Heart left ventricle (tissue), 16 donors: ENCODE measurements at regions not wholly inside any gene's neighbourhood (a gene's known extent, or its start where the extent isn't known, plus 50 kb on each side); places are given as distances from the start of the nearest gene placed in this dataset.
A peak's percentile ranks its signal among the peaks of the same experiment; 100 is the strongest.

ENCODE experiments used
- ATAC-seq, 4 donors: fragments of 200-7000 bp; cut with Tn5 transposase; one replicate each; pipeline ENCODE4 v1.9.1; 2020 to 2022; ENCODE audit warnings: moderate library complexity in 4 of 4, mild to moderate bottlenecking in 3 of 4, moderate number of reproducible peaks in 1 of 4
- DNase-seq, 5 donors: peaks; one replicate each; pipeline ENCODE4 v3.0.0-alpha.2; 2020
- H3K27ac ChIP-seq, 12 donors: fragments of 200-600 bp; sonication (generic) in 4 of 12; one replicate each; pipeline versions ENCODE4 v1.5.0 to v1.8.0; 2016 to 2022; ENCODE audit warnings: mild to moderate bottlenecking in 2 of 12
- H3K27me3 ChIP-seq, 9 donors: fragments of 200-600 bp; sonication (generic) in 2 of 9; one replicate each; pipeline versions ENCODE4 v1.5.1 to v1.8.0; 2016 to 2022; ENCODE audit warnings: mild to moderate bottlenecking in 3 of 9
- H3K36me3 ChIP-seq, 9 donors: fragments of 200-600 bp; sonication (generic) in 2 of 9; one replicate each; pipeline versions ENCODE4 v1.5.0 to v1.8.0; 2018 to 2022; ENCODE audit warnings: mild to moderate bottlenecking in 2 of 9
- H3K4me1 ChIP-seq, 12 donors: fragments of 200-600 bp; sonication (generic) in 4 of 12; one replicate each; pipeline versions ENCODE4 v1.5.0 to v1.8.0; 2016 to 2022; ENCODE audit warnings: mild to moderate bottlenecking in 3 of 12
- H3K4me3 ChIP-seq, 12 donors: fragments of 200-600 bp; sonication (generic) in 4 of 12; one replicate each; pipeline versions ENCODE4 v1.5.0 to v1.8.0; 2017 to 2022; ENCODE audit warnings: mild to moderate bottlenecking in 9 of 12, moderate library complexity in 4 of 12
- H3K9me3 ChIP-seq, 12 donors: fragments of 200-600 bp; sonication (generic) in 4 of 12; one replicate each; pipeline versions ENCODE4 v1.5.0 to v1.8.0; 2016 to 2022; ENCODE audit warnings: mild to moderate bottlenecking in 1 of 12
- CTCF ChIP-seq, 12 donors: fragments of 200-600 bp; sonication (generic) in 4 of 12; IDR thresholded peaks; one replicate each; pipeline versions ENCODE4 v1.5.0 to v1.8.0; 2018 to 2022; ENCODE audit warnings: antibody characterized with exemption in 12 of 12, mild to moderate bottlenecking in 5 of 12
- POLR2A ChIP-seq, 2 donors: fragments of 450-650 bp; IDR thresholded peaks; one replicate each; pipeline ENCODE4 v1.6.1; 2017; ENCODE audit warnings: antibody characterized with exemption in 2 of 2, mild to moderate bottlenecking in 2 of 2, moderate library complexity in 2 of 2
- WGBS, 4 donors: extraction: QIAGEN DNeasy Blood & Tissue Kit in 2 of 4; methylation state at CpG; one replicate each; pipeline versions ENCODE4 v1.1.5 to v1.1.7; 2013 to 2018; 5-methylcytosine and 5-hydroxymethylcytosine counted together
- intact Hi-C, 10 donors: fragments of 100-400 bp; cut with DNase I; formaldehyde crosslinking; loops; one replicate each; pipeline versions ENCODE4 v1.11.1 to v1.14.2; 2022
- donor health status: ischemic (EF 13 %, LVEDD 7.1; RV severe dilation, severe dysfunction).
- donor health status: healthy with polysubstance abuse.
- donor health status: DM: no; HTN: yes; CAD: no.
- donor health status: DM: no; HTN: no; CAD: no.
- donor health status: ischemic (EF 25% LVEDD 6.9; RV normal size, moderate dysfunction).
- donor health status: ischemic (EF 25% LVEDD 5.7; RV mildly dilated, moderate dysfunction).
- donor health status: healthy.
- donor health status: DM: yes; HTN: yes; CAD: no.
- donor health status: ischemic (EF 35%, LVEDD 5.7; RV mildly dilated, moderate dysfunction).
- donor health status: nonischemic (EF 11% LVEDD 7.7; RV severe dilation, severe dysfunction).
- donor health status: DM: yes; HTN: yes; CAD: no.
- donor health status: PGD.
- donor health status: ischemic (EF 29% LVEDD 5.4; RV normal size, mild dysfunction).
- donor health status: nonischemic (EF 23%, LVEDD 6.1; RV moderate dilation, normal function).

DNA sequence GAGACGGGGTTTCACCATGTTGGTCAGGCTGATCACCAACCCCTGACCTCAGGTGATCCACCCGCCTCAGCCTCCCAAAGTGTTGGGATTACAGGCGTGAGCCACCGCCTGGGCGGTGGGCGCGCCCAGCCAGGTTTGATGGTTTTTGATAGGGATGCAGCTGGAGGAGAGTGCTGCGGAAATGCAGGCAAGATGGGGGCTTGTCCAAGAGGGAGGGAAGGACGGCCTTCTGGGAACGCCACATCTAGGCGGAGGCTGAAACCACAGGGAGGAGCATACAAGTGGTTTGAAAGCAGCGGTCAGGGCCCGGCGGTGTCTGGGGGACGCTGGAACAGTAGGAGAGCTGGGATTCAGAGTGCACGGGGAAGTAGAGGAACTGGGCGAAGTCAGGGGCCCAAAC is 134.6 kb downstream of the VRK1 start:
- 95 to 98% (median 97%) methylated on average over 17 of the region's 17 CpGs for WGBS, 4 donors
- Histone ChIP-seq H3K4me3 (no peak overlapping the region), H3K27ac (no peak overlapping the region), H3K27me3 (no peaks in the 10 kb centered on the region), H3K36me3 (no peaks in the 10 kb centered on the region), H3K9me3 (no peaks in the 10 kb centered on the region), H3K4me1 (no peaks in the 10 kb centered on the region)
- no peak for TF ChIP-seq POLR2A (IDR thresholded peaks at IDR 0.05)
- TF ChIP-seq CTCF (IDR thresholded peaks at IDR 0.05), result no peak
- ATAC-seq (no peak), DNase-seq (no peak)
- intact Hi-C loops, result no loop called here

GRCh38 chr14:96934638-96935330 is 137.6 kb downstream of the VRK1 start:
- intact Hi-C loops, result no loop called here
- DNase-seq (no peak), ATAC-seq (no peak)
- no peaks in the 10 kb centered on the region for H3K36me3 ChIP-seq
- H3K4me1 ChIP-seq, result no peaks in the 10 kb centered on the region
- H3K4me3 ChIP-seq, result no peak overlapping the region
- TF ChIP-seq POLR2A (IDR thresholded peaks at IDR 0.05) (no peak), CTCF (IDR thresholded peaks at IDR 0.05) (no peak)
- H3K9me3 ChIP-seq, result no peaks in the 10 kb centered on the region
- no peaks in the 10 kb centered on the region for H3K27me3 ChIP-seq
- WGBS, 4 donors, result 70 to 77% (median 76%) methylated on average over 12 to 13 of the region's 13 CpGs
- H3K27ac ChIP-seq, result no peak overlapping the region

DNA sequence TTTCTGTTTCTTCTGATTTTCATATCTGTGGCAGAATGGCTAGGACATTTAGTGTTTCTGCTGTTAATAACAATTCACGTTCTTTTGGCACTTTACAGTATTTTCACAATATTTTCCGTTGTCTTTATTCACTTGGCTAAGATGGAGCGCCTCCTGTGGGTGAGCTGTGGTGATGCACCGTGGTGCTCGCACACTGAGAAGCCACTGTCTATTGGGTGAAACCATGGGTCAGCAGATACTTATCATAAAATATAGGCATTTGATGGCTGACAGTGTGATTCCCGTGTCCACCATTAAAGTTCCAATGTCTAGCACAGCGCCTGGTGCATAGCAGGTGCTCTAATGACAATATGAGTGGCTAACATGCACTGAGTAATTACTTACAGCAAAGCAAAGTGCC is 141.8 kb downstream of the VRK1 start:
- Histone ChIP-seq H3K4me3 (no peak overlapping the region), H3K9me3 (no peaks in the 10 kb centered on the region), H3K27ac (no peak overlapping the region), H3K36me3 (no peaks in the 10 kb centered on the region), H3K27me3 (no peaks in the 10 kb centered on the region), H3K4me1 (no peaks in the 10 kb centered on the region)
- WGBS, 4 donors, result 57 to 63% (median 60%) methylated on average over 7 of the region's 7 CpGs
- TF ChIP-seq CTCF (IDR thresholded peaks at IDR 0.05) (peak in 1 of 12 donors; percentile 29), POLR2A (IDR thresholded peaks at IDR 0.05) (no peak)
- intact Hi-C loops, result no loop called here
- ATAC-seq, result no peak
- DNase-seq, result no peak

DNA sequence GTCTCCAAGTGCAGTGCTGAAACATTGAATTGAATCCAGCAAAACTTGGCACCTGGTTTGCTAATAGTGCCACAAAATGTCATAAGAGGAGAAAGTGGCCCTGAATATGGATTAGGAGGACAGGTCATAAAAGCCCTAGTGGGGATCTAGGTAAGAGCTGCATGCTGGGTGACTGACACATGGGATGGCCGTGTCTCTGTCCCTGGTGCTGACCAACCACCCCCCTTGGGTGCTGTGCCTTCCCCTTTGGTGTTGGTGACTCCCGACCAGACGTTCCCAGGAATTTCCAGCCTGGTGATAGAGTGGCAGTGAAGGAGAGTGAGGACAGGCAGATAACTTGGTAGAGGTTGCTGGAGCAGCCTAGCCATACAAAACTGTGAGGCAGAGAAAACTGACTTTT is 142.8 kb downstream of the VRK1 start:
- Histone ChIP-seq H3K4me1 (no peaks in the 10 kb centered on the region), H3K27ac (no peak overlapping the region), H3K36me3 (no peaks in the 10 kb centered on the region), H3K9me3 (no peaks in the 10 kb centered on the region), H3K27me3 (no peaks in the 10 kb centered on the region), H3K4me3 (no peak overlapping the region)
- ATAC-seq (peak in 2 of 4 donors; percentile 63 to 70), DNase-seq (no peak)
- TF ChIP-seq CTCF (IDR thresholded peaks at IDR 0.05), result no peak
- TF ChIP-seq POLR2A (IDR thresholded peaks at IDR 0.05), result no peak
- intact Hi-C loops, result no loop called here
- 6 to 17% (median 16%) methylated on average over 3 of the region's 3 CpGs for WGBS, 4 donors
